H1 (cell line): ENCODE measurements at regions not wholly inside any gene's neighbourhood (a gene's known extent, or its start where the extent isn't known, plus 50 kb on each side); places are given as distances from the start of the nearest gene placed in this dataset.

Source experiments
- CBX5 ChIP-seq: fragments of 300-800, 300-1000 bp; sonication (generic); IDR thresholded peaks from 2 replicates; pipeline ENCODE4 v1.7.1; 2016; ENCODE audit warnings: antibody characterized with exemption, low read length, low read depth
- CBX8 ChIP-seq: fragments of 300-800, 300-1000 bp; sonication (generic); IDR thresholded peaks from 2 replicates; pipeline ENCODE4 v1.7.1; 2016; ENCODE audit warnings: low read depth, low read length, borderline replicate concordance
- CHD7 ChIP-seq: fragments of 300-600 bp; sonication (generic); IDR thresholded peaks from 2 replicates; pipeline ENCODE4 v1.7.1; 2012; ENCODE audit warnings: low read length, moderate library complexity, mild to moderate bottlenecking, inconsistent platforms; ENCODE audit not compliant: insufficient replicate concordance
- GTF2F1 ChIP-seq: IDR thresholded peaks from 2 replicates; pipeline ENCODE4 v1.6.1; 2012; ENCODE audit warnings: low read depth, low read length, improper control_type of control experiment, borderline replicate concordance
- HDAC2 ChIP-seq, 2 experiments: fragments of 300-600 bp in 1 of 2; sonication (generic) in 1 of 2; IDR thresholded peaks; 2 replicates each; pipeline ENCODE4 v1.6.1; 2011 to 2012; ENCODE audit warnings: low read depth in 2 of 2, low read length in 2 of 2, mild to moderate bottlenecking in 2 of 2, moderate library complexity in 2 of 2, borderline replicate concordance in 1 of 2, inconsistent platforms in 1 of 2
- POLR2AphosphoS5 ChIP-seq: IDR thresholded peaks from 2 replicates; pipeline ENCODE4 v1.6.1; 2011; ENCODE audit warnings: low read depth, low read length
- RNF2 ChIP-seq: fragments of 200-900, 300-1000 bp; sonication (generic); IDR thresholded peaks from 2 replicates; pipeline ENCODE4 v1.7.1; 2016; ENCODE audit warnings: borderline replicate concordance, low read depth, mild to moderate bottlenecking, antibody characterized with exemption, low read length; ENCODE audit not compliant: poor library complexity, severe bottlenecking; ENCODE audit errors: missing control alignments
- SIN3A ChIP-seq, 2 experiments: IDR thresholded peaks in 1 of 2; conservative IDR thresholded peaks in 1 of 2; 2 replicates each; pipeline ENCODE4 v1.6.1; 2011 to 2012; ENCODE audit warnings: low read length in 2 of 2, improper control_type of control experiment in 1 of 2, low read depth in 1 of 2, mild to moderate bottlenecking in 1 of 2
- SP2 ChIP-seq: IDR thresholded peaks from 2 replicates; pipeline ENCODE4 v1.6.1; 2012; ENCODE audit warnings: mild to moderate bottlenecking, low read length, inconsistent platforms
- TAF1 ChIP-seq: IDR thresholded peaks from 2 replicates; pipeline ENCODE4 v1.6.1; 2011; ENCODE audit warnings: mild to moderate bottlenecking, low read depth, low read length
- TBP ChIP-seq: IDR thresholded peaks from 2 replicates; pipeline ENCODE4 v1.6.1; 2011; ENCODE audit warnings: low read depth, low read length, improper control_type of control experiment
- TCF12 ChIP-seq: IDR thresholded peaks from 2 replicates; pipeline ENCODE4 v1.6.1; 2011; ENCODE audit warnings: low read depth, mild to moderate bottlenecking, low read length

GRCh38 chr2:37771600-37772088, 100.2 kb upstream of the CDC42EP3 start (continued):
- TF ChIP-seq CHD7: no peak
- TF ChIP-seq POLR2AphosphoS5: no peak
- no peak for TF ChIP-seq TAF1
- no peak for TF ChIP-seq HDAC2 (IDR thresholded peaks at IDR 0.05; ENCODE audit: borderline replicate concordance in 1 of 2, low read depth in 2 of 2, low read length in 2 of 2)
- no peak for TF ChIP-seq TBP
- TF ChIP-seq CBX8: no peak
- no peak for TF ChIP-seq SIN3A (conservative IDR thresholded peaks at IDR 0.05 in 1 of 2, IDR thresholded peaks at IDR 0.05 in 1 of 2; ENCODE audit: low read depth in 1 of 2, low read length in 2 of 2)
- no peak for TF ChIP-seq SP2
- TF ChIP-seq GTF2F1: no peak
- no peak for TF ChIP-seq CBX5
- TF ChIP-seq TCF12: no peak
- TF ChIP-seq RNF2: no peak
